NCI-H1694 treated with DMSO at 0.1 percent for 48 hours (cell line): ENCODE measurements at regions not wholly inside any gene's neighbourhood (a gene's known extent, or its start where the extent isn't known, plus 50 kb on each side); places are given as distances from the start of the nearest gene placed in this dataset.
A peak's percentile ranks its signal among the peaks of the same experiment; 100 is the strongest.
"Not testable (repeated sequence)": the region's sequence is repeated elsewhere in the genome, so short reads cannot be mapped to it uniquely, and the experiment has no call there.

ENCODE experiments used
- DNase-seq: peaks from one replicate; lab custom pipeline; 2025; lab: John Stamatoyannopoulos, UW

DNA sequence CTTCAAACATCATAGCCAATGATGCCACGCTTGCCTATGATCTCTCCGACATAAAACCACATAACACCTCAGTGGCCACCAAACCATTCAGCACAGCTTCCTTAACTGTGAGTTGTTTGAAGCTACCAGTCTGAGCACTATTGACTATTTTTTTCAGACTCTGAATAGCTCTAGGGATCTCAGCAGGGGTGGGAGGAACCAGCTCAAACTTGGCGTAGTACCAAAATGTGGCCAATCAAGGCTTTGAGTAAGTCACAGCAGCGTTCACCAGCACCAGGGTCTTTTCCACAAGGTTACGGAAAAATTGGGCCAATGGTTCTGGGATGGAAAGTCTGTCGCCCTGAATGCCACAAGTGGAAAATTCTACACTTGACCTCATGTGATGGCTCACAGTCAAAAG, 70.6 kb downstream of the SMPDL3A start:
- DNase-seq, result no peak

DNA sequence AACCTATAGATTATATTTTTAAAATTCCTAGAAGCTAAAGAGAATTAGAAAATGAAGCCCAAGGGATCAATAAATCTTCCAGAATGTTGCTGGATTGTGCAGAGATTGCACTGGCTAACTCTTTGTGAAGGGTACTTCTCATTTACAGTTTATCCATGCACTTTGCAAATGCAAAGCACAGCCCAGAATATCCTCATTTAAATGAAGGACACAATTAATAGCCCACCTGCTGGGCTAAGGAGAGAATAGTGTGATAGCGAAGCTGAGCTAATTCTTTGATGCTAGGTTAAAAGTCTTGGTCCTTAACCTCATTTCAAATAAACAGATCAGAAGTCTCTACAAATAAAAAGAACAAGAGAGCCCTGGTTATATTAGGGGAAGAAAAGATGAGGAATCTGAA, 72.5 kb downstream of the SMPDL3A start:
- no peak for DNase-seq

DNA sequence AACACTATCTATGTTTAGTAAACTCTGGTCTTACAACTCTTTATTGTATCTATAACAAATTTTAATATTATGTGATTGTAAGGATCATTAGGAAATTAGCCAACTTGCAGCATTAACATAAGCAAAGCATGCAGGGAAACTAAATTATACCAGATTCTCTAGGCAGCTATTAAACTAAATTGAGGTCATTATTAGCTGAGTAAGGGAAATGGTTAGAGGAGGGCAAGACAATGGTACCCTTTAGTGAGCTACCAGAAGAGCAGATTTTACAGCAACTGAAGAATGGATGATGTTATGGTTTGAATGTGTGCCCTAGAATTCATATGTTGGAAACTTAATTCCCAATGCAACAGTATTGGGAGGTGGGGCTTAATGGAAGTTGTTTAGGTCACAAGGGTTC, 79.1 kb downstream of the SMPDL3A start:
- DNase-seq, result no peak

DNA sequence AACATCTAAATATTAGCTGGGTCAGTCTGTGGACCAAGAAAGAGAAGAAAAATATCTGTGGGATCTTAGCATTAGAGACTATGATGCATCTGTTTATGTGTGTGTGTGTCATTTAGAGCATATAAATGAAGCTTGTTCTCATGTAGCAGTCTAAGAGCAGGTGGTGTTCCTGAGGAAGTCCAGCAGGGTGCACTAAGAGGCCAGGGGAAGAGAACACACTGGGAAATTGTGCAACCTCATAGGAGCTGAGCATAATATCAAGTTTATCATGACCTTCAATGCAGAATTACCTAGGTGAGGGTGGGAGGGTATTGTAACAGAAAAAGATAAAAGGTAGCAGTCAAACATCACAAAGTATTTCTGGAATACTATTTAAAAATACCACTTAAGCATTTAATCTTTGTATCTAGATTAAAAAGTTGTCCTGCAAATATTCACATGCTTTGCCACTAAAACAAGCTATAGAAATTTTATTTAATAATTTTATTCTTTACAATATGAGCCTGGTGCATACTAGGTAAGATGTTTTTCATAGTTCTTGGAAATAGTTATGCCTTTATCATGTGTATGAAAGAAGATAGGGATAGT, 80.5 kb downstream of the SMPDL3A start:
- DNase-seq, result peak; percentile 56

DNA sequence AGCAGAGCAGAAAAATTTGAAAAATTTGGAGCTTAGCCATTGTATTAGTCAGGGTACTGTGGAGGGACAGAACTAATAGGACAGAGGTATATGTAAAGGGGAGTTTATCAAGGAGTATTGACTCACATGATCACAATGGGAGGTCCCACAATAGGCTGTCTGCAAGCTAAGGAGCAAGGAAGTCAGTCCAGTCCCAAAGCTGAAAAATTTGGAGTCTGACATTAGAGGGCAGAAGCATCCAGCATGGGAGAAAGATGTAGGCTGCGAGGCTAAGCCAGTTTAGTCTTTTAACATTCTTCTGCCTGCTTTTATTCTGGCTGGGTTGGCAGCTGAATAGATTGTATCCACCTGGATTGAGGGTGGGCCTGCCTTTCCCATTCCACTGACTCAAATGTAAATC, 82.0 kb downstream of the SMPDL3A start:
- DNase-seq, result no peak

DNA sequence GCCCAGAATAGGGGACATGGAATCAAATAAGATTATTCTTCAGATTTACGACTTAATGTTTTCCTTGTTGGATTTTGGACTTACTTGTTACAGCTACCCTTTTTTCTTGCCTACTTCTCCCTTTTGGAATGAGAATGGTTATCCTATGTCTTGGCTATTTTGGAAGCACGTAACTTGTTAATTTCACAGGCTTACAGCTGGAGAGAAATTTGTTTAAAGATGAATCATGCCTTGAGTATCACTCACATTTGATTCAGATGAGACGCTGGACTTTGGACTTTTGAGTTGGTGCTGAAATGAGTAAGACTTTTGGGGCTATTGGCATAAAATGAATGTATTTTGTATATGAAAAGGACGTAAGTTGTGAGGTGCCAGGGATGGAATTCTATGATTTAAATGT, 83.3 kb downstream of the SMPDL3A start:
- no peak for DNase-seq

DNA sequence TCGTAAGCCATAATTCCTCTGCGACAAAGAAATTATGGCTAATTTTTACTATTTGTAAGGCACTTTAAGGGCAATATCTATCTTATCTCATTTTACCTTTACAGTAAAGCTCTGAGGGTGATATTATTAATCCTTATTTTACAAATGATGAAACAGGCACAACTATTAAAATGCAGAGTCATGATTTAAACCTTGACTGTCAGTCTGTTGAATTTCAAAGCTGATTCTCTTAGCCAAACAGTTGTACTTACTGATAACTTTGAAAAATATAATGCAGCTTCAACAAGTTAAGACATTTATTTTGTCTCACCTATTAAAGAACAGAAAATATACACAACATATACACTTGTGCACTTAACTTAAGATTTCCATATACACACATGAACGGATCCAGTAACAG, 88.2 kb downstream of the SMPDL3A start:
- no peak for DNase-seq

DNA sequence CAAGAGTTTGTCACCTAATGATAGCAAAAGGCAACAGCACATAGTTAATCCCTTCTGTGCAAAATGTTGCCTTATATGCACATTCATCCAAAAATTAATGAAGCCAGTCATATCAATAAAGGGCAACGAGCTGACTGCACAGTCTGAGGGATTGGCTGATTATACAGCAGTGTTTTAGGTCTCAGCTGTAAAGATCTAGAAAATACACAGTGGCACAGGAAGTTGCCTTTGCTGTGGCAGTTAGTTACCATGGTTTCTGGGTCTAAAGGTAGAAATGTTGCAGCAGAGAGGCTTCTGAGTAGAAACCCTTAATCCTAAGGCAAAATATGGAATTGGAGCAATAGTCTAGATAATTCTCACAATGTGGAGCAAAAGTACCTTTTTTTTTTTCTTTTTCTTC, 89.7 kb downstream of the SMPDL3A start:
- no peak for DNase-seq

DNA sequence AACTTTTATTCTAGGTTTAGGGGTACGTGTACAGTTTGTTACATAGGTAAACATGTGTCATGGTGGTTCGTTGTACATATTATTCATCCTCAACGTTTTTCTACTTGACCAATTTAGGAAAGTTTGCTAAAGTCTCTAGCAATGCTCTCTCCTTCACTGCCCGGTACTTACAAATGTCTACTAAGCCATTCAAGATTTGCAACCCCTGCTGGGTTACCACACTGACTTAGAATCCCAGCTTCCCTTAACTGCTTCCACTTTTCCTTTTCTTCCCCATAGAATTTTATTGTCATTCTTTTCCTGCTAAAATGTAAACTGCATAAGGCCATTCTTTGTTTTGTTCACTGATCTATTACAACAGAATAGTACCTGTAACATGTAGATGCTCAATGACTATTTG, 97.4 kb downstream of the SMPDL3A start:
- no peak for DNase-seq

DNA sequence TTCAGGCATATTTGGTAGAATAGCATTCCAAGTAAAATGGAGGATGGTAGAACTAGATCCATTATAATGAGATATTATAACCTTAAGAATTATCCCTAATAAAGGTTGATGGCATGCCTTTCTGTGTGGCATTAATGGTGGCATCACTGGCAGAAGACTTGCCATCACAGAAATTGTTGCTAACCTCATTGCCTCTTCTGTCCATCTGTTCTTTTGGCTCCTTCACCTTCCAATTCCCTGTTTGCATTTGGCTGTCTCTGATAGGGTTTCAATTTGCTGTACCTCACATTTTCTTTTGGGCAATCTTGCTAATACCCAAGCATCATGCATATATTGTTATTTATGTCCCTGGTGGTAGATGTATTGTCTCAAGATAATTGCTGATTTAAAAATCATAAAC, 98.9 kb downstream of the SMPDL3A start:
- no peak for DNase-seq

DNA sequence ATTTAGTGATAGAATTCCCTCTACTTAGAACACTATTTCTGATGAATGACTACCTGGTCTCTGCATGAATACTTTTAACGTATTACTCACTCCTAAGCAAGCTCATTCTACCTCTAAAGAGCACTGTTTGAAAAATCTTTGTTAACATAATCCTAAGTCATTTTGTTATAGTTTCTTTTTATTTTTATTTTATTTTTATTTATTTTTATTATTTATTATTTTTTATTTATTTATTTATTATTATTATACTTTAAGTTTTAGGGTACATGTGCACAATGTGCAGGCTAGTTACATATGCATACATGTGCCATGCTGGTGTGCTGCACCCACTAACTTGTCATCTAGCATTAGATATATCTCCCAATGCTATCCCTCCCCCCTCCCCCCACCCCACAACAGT, 99.6 kb downstream of the SMPDL3A start:
- DNase-seq, result not testable (repeated sequence)

DNA sequence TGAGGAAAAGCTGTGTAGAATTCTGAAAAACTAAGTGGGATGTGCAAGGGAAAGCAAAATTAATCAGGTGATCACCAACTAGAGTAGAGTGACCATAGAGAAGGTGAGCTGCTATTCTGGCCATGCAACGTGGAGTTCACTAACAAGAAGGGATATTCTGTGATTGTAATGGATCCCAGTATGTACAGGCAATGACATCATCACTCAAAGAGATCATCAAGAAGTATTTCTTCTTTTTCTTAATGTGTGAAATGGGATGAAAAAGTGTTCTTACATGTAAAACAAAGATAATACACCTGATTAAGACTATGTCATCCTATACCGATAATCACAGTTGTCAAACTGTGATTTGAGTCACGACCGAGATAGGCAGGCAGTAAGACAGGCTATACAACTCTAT, 101.2 kb downstream of the SMPDL3A start:
- no peak for DNase-seq

DNA sequence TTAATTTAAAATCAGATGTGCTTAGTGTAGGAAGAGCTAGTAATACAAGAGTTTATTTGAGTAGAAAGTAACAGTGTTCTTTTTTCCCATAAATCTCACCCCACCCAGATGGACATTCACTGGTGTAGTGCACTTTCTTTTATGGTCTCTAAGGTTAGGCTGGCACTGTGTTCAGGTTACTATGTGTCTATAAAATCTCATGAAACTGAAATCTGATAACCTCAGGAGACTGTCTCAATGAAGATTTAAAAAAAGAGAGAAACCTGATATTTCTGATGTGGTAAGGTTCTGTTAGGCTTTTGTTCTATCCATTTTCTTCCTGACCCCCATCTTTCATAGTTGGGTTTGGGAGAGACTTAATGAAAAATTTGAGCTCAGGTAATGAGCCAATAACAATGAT, 101.2 kb upstream of the CLVS2 start:
- no peak for DNase-seq

DNA sequence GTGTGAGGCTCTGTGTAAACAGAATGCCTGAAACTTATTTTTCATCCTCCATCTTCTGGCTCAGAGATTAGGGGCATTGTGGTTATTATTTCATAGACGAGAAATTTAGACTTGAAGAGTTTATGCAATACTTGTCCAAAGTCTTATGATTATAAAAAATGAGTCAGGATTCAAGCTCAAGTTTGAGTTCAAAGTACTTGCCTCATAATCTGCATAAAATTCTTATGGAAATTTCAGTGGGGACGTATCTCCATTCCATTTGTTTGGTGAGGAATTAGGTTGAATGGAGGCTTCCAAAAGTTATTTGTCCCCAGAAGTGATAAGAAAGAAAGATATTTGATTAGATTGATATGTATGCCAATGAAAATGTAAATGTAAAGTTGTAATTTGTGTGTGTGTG, 93.7 kb upstream of the CLVS2 start:
- no peak for DNase-seq

DNA sequence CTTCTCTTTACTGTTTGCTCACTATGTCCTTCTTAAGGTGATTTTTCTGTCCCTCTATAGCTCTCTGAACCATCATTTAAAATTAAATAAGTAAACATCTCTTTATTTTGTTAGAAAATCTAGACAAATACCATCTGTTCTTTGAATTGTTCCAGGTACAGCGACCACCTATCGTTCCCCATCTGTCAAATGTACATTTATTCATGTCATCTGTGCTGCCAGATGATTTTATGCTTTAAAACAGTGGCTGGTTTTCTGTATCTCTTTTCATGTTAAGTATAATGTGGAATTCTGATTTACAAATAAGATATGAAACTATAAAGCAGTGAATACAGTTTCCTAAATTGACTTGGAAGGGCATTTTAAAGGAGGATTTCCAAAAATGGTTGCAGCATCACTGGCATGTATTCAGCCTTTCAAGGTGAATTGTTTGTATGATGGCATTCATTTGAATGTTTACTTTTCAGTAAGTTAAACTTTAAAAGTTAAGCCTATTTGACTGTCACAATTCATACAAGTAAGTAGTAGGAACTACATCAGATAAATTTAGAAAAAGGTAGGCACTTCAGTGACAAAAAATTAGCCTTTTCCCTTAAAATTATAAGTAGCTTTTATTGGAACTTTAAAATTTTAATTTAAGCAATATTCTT, 92.6 kb upstream of the CLVS2 start:
- DNase-seq, result peak; percentile 17

DNA sequence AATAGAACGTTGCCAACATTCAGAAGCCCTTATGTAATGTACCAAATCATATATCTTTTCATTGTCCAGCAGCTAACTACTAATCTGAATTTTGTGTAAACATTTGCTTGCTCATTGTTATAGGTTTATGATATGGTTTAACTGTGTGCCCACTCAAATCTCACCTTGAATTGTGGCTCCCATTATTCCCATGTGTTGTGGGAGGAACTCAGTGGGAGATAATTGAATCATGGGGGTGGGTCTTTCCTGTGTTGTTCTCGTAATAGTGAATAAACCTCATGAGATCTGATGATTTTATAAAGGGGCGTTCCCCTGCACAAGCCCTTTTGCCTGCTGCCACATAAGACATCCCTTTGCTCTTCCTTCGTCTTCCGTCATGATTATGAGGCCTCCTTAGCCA, 91.9 kb upstream of the CLVS2 start:
- DNase-seq, result no peak

DNA sequence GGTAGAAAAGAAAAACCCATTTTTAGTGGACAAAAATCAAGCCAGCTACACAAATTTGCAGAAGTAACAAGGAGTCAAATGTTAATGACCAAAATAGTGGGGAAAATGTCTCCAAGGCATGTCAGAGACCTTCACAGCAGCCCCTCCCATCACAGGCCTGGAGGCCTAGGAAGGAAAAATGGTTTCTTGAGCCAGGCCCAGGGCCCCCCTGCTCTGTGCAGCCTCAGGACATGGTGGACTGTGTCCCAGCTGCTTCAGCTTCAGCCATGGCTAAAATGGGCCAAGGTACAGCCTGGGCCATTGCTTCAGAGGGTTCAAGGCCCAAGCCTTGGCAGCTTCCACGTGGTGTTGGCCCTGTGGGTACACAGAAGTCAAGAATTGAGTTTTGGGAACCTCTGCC, 82.5 kb upstream of the CLVS2 start:
- DNase-seq, result no peak

DNA sequence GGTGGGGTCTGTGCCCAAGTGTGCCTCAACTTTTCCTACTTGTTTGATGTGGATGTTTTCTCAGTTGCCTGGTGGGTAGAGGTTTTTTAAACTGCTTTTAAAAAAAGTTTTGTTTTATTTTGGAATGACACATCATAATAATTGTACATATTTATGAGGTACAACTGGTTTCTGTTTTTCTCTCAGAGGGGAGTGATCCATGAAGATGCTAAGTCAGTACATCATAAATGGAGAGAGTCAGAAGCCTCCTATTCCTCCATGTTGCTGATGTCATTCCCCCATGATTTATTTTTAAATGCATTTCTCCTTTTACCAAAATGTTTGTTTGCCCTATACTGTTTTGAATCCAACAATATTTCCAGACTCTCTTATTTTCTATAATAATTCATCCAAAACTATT, 77.3 kb upstream of the CLVS2 start:
- no peak for DNase-seq

DNA sequence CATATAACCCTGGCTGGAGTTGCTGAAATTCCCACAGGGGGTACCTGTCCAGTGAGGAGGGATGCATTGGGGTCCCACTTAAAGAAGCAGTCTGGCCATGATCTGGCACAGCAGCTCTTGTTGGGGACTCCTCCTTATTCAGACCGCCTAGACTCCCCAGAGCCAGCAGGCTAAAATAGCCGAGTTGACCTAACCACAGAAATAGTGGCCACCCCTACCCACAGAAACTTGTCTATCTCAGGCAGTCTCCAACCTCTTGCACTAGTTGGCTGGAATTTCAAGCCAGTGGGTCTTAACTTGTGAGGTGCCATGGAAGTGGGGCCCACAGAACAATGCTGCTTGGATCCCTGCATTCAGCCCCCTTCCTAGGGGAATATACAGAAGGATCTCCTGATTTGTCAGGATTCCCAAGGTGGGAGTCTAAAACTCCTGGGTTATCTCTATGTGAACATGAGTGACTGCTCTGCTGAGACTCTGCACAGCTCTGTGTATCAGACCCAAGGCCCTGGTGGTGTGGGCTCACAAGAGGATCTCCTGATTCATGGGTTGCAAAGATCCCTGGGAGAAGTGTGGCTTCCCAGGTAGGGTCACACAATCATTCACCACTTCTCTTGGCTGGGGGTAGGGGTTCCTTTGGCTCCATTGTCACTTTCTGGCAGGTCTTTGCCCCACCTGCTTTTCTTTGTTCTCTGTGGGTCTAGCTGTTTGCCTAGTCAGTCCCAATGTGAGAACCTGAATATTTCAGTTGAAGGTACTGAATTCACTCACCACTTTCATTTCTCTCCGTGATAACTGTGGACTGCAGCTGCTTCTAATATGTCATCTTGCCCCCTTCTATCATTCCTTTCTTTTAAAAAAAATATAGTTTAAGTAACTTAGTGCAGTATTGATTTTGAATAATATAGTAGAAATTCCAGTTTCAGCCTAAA, 65.5 kb upstream of the CLVS2 start:
- DNase-seq, result no peak

DNA sequence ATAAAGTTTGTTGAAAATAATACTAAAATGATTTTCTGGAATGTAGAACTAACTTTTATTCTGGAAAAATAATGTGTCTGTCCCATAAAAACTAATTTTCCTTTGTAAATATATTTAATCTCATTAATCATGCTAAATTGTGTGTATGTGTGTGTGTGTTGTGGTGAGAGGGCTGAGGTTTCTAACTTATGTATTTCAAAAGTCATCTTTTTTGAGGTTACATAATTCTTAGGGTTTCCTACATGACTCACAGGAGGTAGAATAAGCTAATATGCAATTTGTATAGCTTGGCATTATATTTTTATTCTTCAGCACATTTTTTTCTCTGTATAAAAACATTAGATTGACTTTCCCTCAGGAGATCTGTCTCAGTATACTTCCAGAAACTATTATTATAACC, 64.1 kb upstream of the CLVS2 start:
- DNase-seq, result no peak

DNA sequence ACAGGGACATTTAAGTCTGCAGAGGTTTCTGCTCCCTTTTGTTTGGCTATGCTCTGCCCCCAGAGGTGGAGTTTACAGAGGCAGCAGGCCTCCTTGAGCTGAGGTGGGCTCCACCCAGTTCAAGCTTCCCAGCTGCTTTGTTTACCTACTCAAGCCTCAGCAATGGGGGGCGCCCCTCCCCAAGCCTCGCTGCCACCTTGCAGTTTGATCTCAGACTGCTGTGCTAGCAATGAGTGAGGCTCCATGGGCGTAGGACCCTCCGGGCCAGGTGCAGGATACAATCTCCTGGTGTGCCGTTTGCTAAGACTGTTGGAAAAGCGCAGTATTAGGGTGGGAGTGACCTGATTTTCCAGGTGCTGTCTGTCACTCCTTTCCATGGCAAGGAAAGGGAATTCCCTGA, 51.1 kb upstream of the CLVS2 start:
- DNase-seq, result not testable (repeated sequence)
